CD4-positive, alpha-beta T cell treated with Interleukin-6 at 100 ng/mL for 8 hours (primary cell): ENCODE measurements at regions not wholly inside any gene's neighbourhood (a gene's known extent, or its start where the extent isn't known, plus 50 kb on each side); places are given as distances from the start of the nearest gene placed in this dataset.

Experiments
- DNase-seq: peaks from one replicate; pipeline ENCODE4 v3.0.0-alpha.2; 2020; ENCODE audit warnings: mixed read lengths, low spot score

DNA sequence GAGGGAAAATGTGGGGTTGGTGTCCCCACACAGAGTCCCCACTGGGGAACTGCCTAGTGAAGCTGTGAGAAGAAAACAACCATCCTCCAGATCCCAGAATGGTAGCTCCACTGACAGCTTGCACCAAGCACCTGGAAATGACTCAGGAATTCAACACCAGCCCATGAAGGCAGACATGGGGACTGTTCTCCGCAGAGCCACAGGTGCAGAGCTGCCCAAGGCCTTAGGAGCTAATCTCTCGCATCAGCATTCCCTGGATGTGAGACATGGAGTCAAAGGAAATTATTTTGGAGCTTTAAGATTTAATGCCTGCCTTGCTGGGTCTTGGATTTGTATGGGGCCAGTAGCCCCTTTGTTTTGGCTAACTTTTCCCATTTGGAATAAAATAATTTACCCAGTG is 367.9 kb downstream of the FAM133A start:
- no peak for DNase-seq

DNA sequence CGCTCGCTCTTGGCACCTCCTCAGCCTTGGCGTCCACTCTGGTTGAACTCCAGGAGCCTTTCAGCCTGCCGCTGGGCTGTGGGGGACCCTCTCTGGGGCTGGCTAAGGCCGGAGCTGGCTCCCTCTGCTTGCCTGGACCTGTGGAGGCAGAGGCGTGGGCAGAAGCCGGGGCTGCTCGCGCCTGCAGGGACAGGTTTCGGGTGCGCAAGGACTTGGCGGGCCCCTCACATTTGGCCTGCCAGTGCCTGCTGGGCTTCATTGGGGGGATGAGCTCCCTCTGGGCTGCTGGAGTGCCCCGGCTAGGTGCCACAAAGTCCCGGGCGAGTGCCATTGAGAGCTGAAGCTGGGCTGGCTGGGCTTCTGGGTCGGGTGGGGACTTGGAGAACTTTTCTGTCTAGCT is 371.7 kb downstream of the FAM133A start:
- no peak for DNase-seq

DNA sequence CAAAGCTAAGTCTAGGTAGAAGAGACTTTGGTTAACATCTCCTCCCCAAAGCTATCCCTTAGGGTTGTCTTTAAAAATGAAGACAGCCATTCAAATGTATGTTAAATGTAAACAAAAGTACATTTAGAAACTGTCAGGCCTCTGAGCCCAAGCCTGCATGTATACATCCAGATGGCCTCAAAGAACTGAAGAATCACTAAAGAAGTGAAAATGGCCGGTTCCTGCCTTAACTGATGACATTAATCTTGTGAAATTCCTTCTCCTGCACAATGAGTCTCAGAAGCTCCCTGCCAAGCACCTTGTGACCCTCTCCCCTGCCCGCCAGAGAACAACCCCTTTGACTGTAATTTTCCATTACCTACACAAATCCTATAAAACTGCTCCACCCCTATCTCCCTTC is 377.9 kb downstream of the FAM133A start:
- DNase-seq: no peak

DNA sequence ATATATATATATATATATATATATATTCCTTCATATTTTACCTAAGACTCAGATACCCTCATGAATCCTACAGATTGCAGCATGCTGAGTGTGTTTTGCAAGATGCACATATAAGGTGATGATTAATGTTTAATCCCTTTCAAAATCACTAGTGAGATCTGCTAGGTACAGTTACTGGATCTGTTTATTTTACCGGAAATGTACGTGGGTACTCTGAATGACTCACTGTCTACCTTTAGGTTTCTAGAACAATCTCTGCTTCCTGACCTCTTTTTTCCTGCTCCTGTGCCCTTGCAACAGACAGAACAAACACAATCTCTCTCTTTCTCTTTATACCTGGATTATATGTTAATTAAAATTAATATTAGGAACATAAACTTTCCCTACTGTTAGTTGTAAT is 379.6 kb downstream of the FAM133A start:
- peak; percentile 2 for DNase-seq

DNA sequence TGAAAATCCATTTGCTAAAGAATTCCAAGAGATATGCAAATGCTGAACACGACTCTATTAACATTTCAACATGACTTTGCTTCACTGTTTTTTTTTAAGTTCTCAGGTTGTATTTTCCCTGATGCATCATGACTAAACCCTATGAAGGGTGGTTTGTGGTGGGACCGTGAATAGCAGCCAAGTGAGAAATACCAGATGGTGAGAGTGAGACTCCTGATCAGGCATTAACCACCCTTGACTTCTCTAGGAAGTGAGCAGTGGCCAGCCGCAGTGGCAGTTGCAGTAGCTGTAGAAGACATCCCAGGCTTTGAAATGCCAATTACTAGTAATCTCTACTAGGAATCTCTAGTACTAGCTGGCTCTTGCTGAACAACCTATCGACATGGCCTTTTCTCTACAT is 383.4 kb downstream of the FAM133A start:
- no peak for DNase-seq

DNA sequence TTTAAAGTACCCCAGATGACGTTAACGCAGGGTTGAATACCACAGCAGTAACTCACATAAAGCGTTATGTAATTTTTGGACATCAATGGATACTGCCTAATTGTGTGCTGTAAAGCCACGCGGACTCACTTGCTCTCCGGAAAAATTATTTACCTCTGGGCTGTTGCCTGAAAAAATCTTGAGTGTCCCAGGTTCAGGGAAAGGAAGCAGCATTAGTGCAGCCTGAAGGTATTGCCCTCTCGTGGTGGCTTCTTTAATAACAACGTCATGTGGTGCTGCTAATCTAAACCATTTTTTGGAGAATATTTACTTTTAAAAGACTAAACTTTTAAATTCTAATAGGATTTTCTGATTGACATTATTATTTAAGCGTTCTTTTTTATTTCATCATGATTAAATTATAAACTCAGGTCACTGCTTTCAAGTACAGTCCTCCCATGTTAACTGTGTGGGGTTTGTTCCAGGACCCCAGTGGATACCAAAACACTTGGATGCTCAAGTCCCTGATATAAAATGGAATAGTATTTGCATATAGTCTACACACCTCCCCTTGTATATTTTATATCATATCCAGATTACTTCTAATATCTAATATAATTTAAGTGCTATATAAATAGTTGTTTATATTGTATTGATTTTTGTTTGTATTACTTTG is 384.8 kb downstream of the FAM133A start:
- DNase-seq: no peak

DNA sequence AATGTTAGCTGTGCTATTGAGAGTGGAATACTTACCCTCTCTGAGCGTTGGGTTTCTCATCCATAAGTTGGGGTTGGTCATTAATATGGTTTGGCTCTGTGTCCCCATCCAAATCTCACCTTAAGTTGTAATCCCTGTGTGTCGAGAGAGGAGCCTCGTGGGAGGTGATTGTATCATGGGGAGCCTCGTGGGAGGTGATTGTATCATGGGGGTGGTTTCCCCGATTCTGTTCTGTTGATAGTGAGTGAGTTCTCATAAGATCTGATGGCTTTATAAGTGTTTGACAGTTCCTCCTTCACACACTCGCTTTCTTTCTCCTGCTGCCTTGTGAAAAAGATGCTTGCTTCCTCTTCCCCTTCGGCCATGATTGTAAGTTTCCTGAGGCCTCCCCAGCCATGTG is 391.1 kb downstream of the FAM133A start:
- DNase-seq: no peak

DNA sequence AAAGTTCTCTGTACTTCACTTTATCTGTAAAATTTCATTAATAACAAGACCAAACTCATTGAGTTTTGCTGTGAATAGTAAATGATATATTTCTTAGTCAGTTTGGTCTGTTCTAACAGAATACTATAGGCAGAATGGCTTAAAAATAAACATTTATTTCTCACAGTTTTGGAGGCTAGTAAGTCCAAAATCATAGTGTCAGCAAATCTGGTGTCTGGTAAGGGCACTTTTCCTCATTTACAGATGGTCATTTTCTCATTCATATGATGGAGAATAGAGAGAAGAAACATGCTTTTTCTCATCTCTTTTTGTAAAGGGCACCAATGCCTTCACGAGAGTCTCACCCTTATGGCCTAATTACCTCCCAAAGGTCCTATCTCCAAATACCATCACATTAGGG is 415.1 kb downstream of the FAM133A start:
- no peak for DNase-seq

DNA sequence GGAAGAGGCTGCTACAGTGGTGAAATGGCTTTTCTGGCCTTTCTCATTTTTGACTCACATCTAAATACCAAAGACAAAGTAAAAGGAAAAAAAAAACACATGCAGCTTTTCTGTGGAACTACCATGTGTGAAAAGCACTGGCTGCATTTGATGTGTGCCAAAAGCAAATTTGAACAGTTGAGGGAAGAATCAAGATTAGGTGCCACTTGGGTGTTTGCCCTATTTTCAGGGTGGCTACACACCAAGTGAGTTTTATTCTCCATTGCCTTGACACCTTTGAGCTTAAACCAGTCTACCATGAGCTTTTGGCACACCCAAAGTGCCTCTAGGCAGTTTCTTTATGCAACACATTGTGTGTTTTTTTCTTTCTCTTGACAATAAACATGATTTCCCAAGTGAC is 423.9 kb downstream of the FAM133A start:
- no peak for DNase-seq

DNA sequence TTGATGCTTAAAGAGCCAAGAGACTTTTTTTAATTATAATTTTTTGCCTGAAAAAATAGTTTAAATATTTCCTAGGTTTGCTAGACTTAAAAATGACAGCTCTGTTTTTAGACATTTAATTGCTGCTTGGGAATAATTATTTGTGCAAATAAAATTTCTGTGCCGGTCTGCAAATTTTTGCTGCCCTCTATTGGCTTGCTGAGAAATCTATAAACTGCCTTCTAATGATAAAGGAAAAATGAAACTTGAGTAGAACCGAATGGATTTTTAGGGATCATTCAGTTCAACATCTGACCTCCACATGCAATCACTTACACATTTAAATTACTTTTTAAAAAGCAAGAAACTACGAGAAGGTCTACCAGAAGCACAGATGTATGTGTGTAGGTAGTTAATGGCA is 434.0 kb downstream of the FAM133A start:
- DNase-seq: no peak

DNA sequence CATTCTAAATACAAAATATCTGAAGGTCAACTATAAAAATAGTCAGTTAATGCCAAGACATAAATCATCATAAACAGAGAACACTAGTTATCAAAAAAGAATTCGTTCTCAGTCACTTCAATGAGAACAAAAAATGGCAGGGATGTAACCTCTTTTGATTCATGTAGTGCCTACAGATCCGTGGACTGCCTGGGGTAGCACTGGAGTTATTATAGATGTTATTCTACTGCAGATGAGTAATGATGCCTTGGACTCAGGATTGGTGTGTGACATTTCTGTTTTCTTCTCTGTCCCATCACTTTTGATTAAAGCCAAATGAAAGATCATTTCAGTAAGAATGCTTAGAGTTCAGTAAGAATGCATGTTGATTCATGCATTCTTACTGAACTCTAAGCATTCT is 440.4 kb downstream of the FAM133A start:
- no peak for DNase-seq

DNA sequence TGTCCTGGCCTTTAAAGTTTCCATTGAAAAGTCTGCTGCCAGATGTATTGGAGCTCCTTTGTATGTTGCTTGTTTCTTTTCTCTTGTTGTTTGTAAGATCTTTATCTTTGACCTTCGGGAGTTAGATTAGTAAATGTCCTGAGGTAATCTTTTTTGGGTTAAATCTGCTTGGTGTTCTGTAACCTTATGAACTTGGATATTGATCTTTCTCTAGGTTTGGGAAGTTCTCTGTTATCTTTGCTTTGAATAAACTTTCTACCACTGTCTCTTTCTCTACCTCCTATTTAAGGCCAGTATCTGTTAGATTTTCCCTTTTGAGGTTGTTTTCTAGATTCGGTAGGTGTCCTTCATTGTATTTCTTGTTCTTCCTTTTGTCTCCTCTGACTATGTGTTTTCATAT is 447.8 kb downstream of the FAM133A start:
- no peak for DNase-seq

DNA sequence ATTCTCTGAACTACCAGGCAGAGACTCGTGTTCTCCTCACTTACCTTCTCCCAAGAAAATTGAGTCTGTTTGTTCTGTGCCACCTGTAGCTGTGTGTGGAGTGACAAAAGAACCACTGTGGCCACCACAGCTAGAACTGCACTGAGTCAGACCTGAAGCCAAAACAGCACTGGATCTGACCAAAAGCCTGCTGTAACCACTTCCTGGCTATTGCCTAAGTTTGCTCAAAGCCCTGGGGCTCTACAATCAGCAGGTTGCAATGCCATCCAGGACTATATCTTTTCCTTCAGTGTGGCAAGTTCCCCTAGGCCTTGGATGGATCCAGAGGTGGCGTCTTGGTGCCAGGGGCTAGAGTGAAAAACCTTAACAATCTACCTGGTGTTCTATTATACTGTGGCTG is 449.1 kb downstream of the FAM133A start:
- DNase-seq: no peak

DNA sequence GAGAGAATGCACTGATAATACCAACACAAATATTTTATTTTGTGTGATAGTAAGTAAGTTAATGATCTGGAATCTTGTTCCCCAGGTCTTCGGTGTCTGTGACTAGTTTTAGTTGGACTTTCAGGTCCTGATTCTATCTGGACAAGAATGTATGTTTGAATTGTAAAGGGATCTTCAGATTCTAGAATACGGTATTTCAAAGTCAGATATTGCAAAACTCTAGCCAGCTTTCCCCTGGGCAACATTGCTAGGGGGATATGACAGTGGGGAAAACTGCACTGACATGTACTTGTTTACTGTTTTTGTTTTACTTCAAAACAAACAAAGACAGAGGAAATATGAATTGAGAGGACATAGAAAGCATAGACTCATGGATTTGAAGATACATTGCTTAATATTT is 489.0 kb downstream of the FAM133A start:
- no peak for DNase-seq

DNA sequence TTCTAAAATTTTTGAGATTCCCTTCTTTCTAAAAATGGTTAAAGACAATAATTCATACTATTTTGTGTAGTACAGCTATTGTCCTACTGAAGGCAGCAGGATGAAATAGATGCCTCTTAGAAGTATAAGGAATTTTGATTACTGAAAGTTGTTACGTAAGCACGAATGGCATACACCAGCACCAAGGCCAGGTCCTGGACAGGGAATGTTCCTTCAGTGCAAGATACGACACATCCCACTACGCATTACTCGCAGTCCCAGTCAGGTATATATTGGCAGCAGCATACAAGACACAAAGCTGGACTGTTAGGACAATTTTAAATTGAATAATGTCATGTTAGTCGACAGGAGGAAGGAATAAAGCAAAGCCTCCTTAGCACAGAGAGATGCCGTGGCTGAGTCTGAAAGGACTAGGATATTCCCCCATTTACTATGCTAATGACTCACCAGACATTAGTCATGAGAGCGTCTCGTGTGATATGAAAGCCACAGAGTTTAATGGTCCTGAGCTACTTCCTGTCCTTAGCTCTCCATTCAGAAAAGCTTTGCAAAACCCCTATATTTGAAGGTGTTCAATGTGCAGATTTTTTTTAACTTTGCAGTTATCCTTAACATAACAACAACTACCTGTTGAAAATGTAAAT is 504.3 kb downstream of the FAM133A start:
- DNase-seq: no peak

DNA sequence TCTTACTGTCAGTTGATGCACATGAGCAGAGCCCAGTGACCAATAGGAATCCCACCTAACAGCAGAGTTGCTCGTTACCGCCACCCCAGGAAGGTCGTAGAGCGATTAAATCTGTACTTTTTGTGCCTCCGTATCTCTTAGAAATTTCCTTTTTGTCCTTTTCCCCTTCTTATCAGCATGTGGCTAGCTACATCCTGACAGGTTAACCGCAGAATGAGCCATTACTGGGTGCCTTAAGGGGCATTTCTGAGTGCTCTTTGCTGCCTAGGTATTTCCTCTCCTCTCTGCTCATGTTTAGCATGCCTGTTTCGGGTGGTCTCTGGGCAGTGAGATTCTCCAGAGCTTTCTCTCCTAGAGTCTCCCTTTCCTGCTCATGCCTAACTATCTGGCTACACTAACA is 530.5 kb downstream of the FAM133A start:
- no peak for DNase-seq

DNA sequence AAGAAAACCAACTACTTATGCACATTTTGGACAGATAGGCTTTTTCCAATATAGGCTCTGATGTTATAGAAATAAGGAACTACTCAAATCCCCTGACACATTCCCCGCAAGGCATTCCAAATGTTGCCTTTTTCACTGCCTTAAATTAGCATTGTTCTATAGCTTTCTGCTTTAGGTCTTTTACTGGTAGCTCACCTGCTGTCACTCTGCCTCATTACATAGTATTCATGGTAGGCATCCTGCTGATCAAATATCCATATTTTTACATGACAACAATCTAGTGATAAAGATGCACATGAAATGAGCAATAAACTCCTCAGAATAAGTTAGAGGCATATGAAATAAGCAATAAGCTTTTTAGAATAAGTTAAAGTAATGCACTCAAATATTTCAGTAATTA is 542.7 kb downstream of the FAM133A start:
- no peak for DNase-seq

DNA sequence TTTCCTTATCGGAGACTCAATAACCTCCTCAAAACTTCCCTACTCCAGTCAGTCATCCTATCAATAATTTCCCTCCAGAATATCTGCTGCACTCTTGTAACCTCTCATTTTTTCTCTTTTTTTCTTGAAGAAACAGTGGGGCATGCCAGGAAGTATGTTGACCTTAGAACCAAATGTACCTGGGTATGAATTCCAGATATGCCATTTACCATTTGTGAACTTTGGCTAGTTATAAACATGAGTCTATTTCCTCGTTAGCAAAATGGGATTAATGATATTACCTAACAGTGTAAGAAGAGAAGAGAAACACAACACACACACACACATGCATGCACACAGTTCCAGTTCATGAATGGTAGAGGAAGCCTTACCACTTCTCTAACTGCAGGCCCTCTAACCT is 578.2 kb downstream of the FAM133A start:
- DNase-seq: no peak

DNA sequence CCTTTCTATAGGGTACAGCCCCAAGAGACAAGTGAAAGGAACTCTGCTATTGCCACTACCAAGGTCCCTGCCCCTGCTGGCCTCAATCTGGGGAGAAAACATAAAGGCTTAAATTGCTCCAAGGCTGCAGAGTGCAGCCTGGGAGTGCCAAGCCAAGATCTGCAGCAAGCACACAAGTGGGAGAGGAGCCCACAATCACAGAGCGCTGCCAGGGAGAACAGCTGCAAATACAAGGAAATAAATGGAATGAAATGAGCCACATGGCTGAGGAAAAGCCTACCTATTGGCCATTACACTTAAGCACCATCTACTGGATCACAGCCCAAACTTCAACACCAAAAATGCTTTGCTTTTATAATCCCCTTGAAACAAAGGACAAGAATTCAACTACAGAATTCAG is 582.4 kb downstream of the FAM133A start:
- DNase-seq: no peak

DNA sequence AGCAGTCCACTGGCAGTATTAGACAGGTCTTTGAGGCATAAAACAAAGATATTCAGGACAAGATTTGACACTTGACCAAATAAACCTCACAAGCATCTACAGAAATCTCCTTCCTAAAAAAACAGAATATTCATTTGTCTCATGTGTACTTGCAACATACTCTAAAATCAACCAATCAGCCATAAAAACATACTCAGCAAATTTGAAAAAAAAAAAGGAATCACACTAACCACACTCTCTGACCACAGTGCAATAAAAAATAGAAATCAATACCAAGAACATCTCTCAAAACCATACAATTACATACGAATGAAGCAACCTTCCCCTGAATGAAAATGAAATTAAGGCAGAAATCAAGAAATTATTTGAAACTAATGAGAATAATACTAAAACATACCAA is 591.3 kb downstream of the FAM133A start:
- DNase-seq: no peak

DNA sequence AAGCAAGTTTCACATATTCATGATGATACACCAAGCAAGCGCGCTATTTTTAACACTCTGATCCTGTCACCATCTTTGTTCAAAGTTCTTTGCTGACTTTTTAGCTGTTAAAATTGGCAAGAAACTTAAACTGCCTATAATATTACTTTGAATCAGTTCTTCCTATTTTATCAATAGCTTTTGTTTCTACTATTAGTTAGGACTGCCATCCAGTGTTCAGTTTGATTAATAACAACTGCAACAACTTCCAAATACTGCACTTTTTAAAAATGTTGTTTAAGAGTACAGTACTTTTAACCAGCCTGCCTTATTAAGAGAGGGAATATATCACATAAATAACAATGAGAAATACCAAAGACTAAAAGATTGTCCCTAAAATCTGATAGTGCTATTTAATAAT is 614.3 kb downstream of the FAM133A start:
- DNase-seq: no peak

DNA sequence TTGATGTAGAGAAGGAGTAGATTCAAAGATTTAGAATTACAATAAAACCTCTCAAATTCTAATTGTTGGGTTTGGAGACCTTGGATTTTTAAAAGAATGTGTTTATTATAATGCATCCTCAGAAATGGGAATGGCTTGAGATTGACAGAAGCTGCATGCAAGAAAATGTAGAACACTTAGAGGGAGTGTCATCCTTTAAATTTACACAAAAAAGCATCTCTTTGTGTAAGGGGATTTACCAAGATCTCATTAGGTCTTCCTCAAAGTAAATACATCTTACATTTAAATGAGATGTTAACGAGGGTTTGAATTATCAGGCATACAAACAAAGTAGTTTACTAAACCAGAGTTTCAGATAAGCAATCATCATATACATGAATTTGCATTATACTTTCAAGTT is 615.0 kb downstream of the FAM133A start:
- DNase-seq: no peak

DNA sequence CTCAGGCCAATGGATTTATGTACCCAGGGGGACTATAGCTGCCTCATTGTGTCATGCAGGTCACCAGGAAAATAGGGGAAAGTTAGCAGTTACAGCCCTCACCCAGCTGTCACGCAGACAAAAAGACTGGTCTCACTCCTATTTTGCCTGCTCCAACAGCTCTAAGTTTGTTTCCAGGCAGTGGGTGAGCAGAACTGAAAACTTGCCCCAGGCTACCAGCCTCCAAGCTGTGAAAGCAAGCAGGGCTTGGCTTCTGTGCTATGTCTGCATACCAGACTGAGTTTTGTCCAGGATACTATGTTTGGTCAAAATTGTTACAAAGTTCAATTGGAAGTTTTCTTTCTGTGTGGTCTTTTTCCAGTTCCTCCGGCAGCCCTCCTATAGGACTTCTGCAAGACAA is 628.4 kb downstream of the FAM133A start:
- DNase-seq: no peak

DNA sequence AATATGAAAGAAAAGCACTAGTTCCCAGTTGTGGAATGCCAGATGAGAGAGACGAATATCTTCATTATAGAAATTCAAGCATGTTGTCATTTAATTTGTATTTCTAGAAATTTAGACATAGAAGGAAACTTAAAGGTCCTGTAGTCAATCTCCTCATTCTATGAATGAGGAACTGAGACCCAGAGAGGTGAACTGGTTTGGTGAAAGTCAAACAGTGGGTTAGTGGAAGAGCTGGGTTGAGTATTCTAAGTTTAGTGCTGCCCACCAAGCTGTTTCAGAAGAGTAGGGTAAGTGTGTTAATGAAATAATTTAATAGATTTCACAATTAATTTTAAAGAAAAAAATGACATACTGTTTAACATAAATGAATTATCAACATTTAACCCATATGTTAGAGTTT is 655.2 kb downstream of the FAM133A start:
- no peak for DNase-seq
